Activated naive CD8-positive, alpha-beta T cell treated with anti-CD3 and anti-CD28 coated beads for 36 hours (primary cell): ENCODE measurements at regions not wholly inside any gene's neighbourhood (a gene's known extent, or its start where the extent isn't known, plus 50 kb on each side); places are given as distances from the start of the nearest gene placed in this dataset.

ENCODE experiments used
- DNase-seq: peaks from one replicate; pipeline ENCODE4 v3.0.0; 2021
- H3K27ac Mint-ChIP-seq: one replicate; pipeline ENCODE4 v1.8.0; 2022; ENCODE audit warnings: mild to moderate bottlenecking, moderate library complexity, mixed read lengths
- H3K27me3 Mint-ChIP-seq: one replicate; pipeline ENCODE4 v1.8.0; 2022; ENCODE audit warnings: mild to moderate bottlenecking, mixed read lengths
- H3K36me3 Mint-ChIP-seq: one replicate; pipeline ENCODE4 v1.8.0; 2021; ENCODE audit warnings: mild to moderate bottlenecking, mixed read lengths
- H3K4me1 Mint-ChIP-seq: one replicate; pipeline ENCODE4 v1.8.0; 2021; ENCODE audit warnings: mixed read lengths
- H3K4me3 Mint-ChIP-seq: one replicate; pipeline ENCODE4 v1.8.0; 2022; ENCODE audit warnings: mild to moderate bottlenecking, moderate library complexity, mixed read lengths
- H3K9me3 Mint-ChIP-seq: one replicate; pipeline ENCODE4 v1.8.0; 2022; ENCODE audit warnings: mixed read lengths

- H3K27me3 Mint-ChIP-seq, result peaks cover 3% of the 10 kb centered on the region
- no peaks in the 10 kb centered on the region for H3K9me3 Mint-ChIP-seq
- H3K4me1 Mint-ChIP-seq, result no peaks in the 10 kb centered on the region
- DNase-seq, result no peak
- no peaks in the 10 kb centered on the region for H3K36me3 Mint-ChIP-seq
- no peak overlapping the region for H3K27ac Mint-ChIP-seq
- H3K4me3 Mint-ChIP-seq, result no peak overlapping the region
Measured at GRCh38 chr7:32263611-32264010, 193.4 kb upstream of the PDE1C start.

DNA sequence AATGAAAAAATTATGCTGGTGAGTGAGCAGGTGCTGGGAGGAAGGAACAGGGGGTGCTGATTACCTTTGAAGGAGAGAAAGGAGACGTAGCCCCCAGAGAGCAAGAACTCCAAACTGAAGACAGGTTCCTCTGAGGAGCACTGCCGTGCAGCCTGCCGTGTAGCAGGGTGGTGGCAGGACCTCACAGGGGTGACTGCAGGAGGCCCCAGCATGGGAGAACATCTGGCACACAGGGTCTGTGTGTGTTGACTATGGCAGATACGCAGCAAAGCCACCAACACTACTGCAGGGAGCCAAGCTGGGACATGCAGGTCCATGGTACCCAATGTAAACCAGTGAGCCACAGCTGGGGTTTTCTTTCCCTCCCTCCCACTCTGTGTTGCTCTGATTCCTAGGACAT, 192.1 kb upstream of the PDE1C start:
- no peak for DNase-seq
- Mint-ChIP-seq H3K27me3 (peaks cover 3% of the 10 kb centered on the region), H3K36me3 (no peaks in the 10 kb centered on the region), H3K27ac (no peak overlapping the region), H3K4me3 (no peak overlapping the region), H3K9me3 (no peaks in the 10 kb centered on the region), H3K4me1 (no peaks in the 10 kb centered on the region)

- H3K9me3 Mint-ChIP-seq, result no peaks in the 10 kb centered on the region
- no peak overlapping the region for H3K4me3 Mint-ChIP-seq
- DNase-seq, result no peak
- no peak overlapping the region for H3K27ac Mint-ChIP-seq
- no peaks in the 10 kb centered on the region for H3K4me1 Mint-ChIP-seq
- no peaks in the 10 kb centered on the region for H3K27me3 Mint-ChIP-seq
- H3K36me3 Mint-ChIP-seq, result no peaks in the 10 kb centered on the region
Measured at GRCh38 chr7:32259931-32260596, 189.9 kb upstream of the PDE1C start.

DNA sequence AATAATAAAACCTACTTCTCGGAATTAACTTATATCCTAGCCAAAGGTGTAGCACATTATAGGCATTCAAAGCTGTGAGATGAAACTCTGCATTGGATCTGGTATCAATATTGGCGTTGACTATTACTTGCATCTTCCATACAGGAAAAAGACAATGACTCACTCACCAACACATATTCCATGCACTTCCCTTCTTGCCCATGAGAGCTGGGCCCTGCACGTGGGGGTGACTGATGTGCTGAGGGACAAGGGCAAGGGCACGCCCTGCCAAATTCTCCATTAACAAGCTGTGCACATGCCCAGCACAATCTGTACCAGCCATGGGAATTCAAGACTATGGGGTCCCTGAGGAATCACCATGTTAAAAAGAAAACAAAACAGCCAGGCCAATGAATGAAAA, 188.1 kb upstream of the PDE1C start:
- no peaks in the 10 kb centered on the region for H3K27me3 Mint-ChIP-seq
- no peak overlapping the region for H3K27ac Mint-ChIP-seq
- no peaks in the 10 kb centered on the region for H3K4me1 Mint-ChIP-seq
- no peak for DNase-seq
- no peak overlapping the region for H3K4me3 Mint-ChIP-seq
- H3K9me3 Mint-ChIP-seq, result no peaks in the 10 kb centered on the region
- H3K36me3 Mint-ChIP-seq, result no peaks in the 10 kb centered on the region

- no peak overlapping the region for H3K27ac Mint-ChIP-seq
- H3K36me3 Mint-ChIP-seq, result no peaks in the 10 kb centered on the region
- no peak overlapping the region for H3K4me3 Mint-ChIP-seq
- H3K27me3 Mint-ChIP-seq, result no peaks in the 10 kb centered on the region
- no peak for DNase-seq
- H3K4me1 Mint-ChIP-seq, result no peaks in the 10 kb centered on the region
- H3K9me3 Mint-ChIP-seq, result no peaks in the 10 kb centered on the region
Measured at GRCh38 chr7:32257621-32258020, 187.4 kb upstream of the PDE1C start.

GRCh38 chr7:32256811-32257210, 186.6 kb upstream of the PDE1C start:
- Mint-ChIP-seq H3K27me3 (no peaks in the 10 kb centered on the region), H3K4me3 (no peak overlapping the region), H3K4me1 (no peaks in the 10 kb centered on the region), H3K27ac (no peak overlapping the region), H3K9me3 (no peaks in the 10 kb centered on the region), H3K36me3 (no peaks in the 10 kb centered on the region)
- no peak for DNase-seq

GRCh38 chr7:32256376-32256775, 186.2 kb upstream of the PDE1C start:
- Mint-ChIP-seq H3K36me3 (no peaks in the 10 kb centered on the region), H3K9me3 (no peaks in the 10 kb centered on the region), H3K4me3 (no peak overlapping the region), H3K27me3 (peaks cover 2% of the 10 kb centered on the region), H3K27ac (no peak overlapping the region), H3K4me1 (no peaks in the 10 kb centered on the region)
- DNase-seq, result no peak

GRCh38 chr7:32255036-32255435, 184.8 kb upstream of the PDE1C start:
- Mint-ChIP-seq H3K27ac (no peak overlapping the region), H3K4me1 (no peaks in the 10 kb centered on the region), H3K36me3 (no peaks in the 10 kb centered on the region), H3K4me3 (no peak overlapping the region), H3K27me3 (peaks cover 6% of the 10 kb centered on the region), H3K9me3 (no peaks in the 10 kb centered on the region)
- no peak for DNase-seq

GRCh38 chr7:32253299-32253698, 183.1 kb upstream of the PDE1C start:
- H3K4me3 Mint-ChIP-seq, result no peak overlapping the region
- DNase-seq, result no peak
- H3K36me3 Mint-ChIP-seq, result no peaks in the 10 kb centered on the region
- no peaks in the 10 kb centered on the region for H3K9me3 Mint-ChIP-seq
- no peaks in the 10 kb centered on the region for H3K4me1 Mint-ChIP-seq
- no peak overlapping the region for H3K27ac Mint-ChIP-seq
- peaks cover 11% of the 10 kb centered on the region for H3K27me3 Mint-ChIP-seq

GRCh38 chr7:32251659-32252058, 181.5 kb upstream of the PDE1C start:
- H3K9me3 Mint-ChIP-seq, result no peaks in the 10 kb centered on the region
- H3K36me3 Mint-ChIP-seq, result no peaks in the 10 kb centered on the region
- DNase-seq, result no peak
- H3K27ac Mint-ChIP-seq, result no peak overlapping the region
- H3K4me3 Mint-ChIP-seq, result no peak overlapping the region
- peaks cover 11% of the 10 kb centered on the region for H3K27me3 Mint-ChIP-seq
- no peaks in the 10 kb centered on the region for H3K4me1 Mint-ChIP-seq

DNA sequence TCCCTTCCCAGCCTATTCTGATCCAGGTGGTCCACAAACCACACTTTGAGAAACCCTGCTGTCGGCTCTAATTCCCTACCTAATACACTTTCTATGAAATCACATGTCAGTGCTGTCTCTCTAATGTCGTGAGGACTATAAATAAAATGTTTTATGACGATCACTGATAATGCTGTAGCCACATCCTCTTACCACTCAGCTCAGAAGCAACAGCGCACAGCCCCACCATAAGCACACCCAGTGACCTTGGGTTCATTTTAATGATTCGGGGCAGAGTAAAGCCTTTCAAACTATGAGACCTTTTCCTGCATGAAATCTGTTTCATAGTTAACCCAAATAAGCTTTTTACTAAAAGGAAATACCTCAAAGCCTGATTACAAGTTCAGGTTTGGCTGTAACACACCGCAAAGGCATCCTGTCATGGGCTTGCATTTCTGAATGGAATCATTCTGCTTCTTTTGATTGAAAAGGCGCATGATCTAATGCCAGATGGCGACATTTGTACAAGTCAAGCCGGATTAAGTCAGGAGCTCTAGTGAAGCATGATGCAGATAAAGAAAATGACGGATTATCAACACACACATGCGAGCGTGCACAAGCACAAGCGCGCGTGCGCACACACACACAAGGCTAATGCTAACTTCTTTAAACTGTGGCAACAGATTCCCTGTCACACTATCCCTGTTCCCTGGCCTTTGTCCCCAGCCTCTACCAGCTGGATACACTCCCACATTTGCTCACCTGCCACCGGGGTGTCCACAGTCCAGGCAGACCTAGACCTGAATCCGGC, 180.5 kb upstream of the PDE1C start:
- no peak overlapping the region for H3K4me3 Mint-ChIP-seq
- no peak for DNase-seq
- no peak overlapping the region for H3K27ac Mint-ChIP-seq
- H3K27me3 Mint-ChIP-seq, result peaks cover 11% of the 10 kb centered on the region
- H3K9me3 Mint-ChIP-seq, result no peaks in the 10 kb centered on the region
- no peaks in the 10 kb centered on the region for H3K4me1 Mint-ChIP-seq
- no peaks in the 10 kb centered on the region for H3K36me3 Mint-ChIP-seq

GRCh38 chr7:32250003-32250402, 179.8 kb upstream of the PDE1C start:
- peaks cover 11% of the 10 kb centered on the region for H3K27me3 Mint-ChIP-seq
- no peaks in the 10 kb centered on the region for H3K36me3 Mint-ChIP-seq
- no peak for DNase-seq
- no peak overlapping the region for H3K27ac Mint-ChIP-seq
- H3K9me3 Mint-ChIP-seq, result no peaks in the 10 kb centered on the region
- no peaks in the 10 kb centered on the region for H3K4me1 Mint-ChIP-seq
- no peak overlapping the region for H3K4me3 Mint-ChIP-seq

DNA sequence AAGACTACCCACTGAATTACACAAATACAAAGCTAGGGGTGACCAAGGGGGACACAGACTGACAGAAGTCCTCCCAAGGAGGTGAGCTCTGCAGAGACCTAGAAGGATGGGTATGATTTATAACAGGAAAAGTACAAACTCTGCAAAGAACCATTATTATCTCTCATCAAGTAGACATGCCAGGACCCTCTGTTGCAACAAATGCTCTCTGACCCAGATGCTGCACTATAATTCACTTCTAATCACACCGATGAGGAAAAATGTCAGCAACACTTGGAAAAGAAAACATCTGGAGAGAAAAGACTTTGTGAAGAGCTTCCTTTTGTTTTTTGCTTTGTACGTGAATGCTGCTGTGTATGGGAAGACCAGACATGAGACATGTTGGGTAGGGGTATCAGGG, 178.3 kb upstream of the PDE1C start:
- Mint-ChIP-seq H3K36me3 (no peaks in the 10 kb centered on the region), H3K27ac (no peak overlapping the region), H3K27me3 (peaks cover 11% of the 10 kb centered on the region), H3K9me3 (no peaks in the 10 kb centered on the region), H3K4me1 (no peaks in the 10 kb centered on the region), H3K4me3 (no peak overlapping the region)
- no peak for DNase-seq

GRCh38 chr7:32244806-32245345, 174.7 kb upstream of the PDE1C start:
- no peak for DNase-seq
- peaks cover 5% of the 10 kb centered on the region for H3K27me3 Mint-ChIP-seq
- no peaks in the 10 kb centered on the region for H3K9me3 Mint-ChIP-seq
- H3K27ac Mint-ChIP-seq, result no peak overlapping the region
- no peaks in the 10 kb centered on the region for H3K4me1 Mint-ChIP-seq
- H3K4me3 Mint-ChIP-seq, result no peak overlapping the region
- no peaks in the 10 kb centered on the region for H3K36me3 Mint-ChIP-seq

GRCh38 chr7:32243687-32244290, 173.6 kb upstream of the PDE1C start:
- Mint-ChIP-seq H3K27me3 (no peaks in the 10 kb centered on the region), H3K4me1 (no peaks in the 10 kb centered on the region), H3K27ac (no peak overlapping the region), H3K9me3 (no peaks in the 10 kb centered on the region), H3K4me3 (no peak overlapping the region), H3K36me3 (no peaks in the 10 kb centered on the region)
- no peak for DNase-seq
